GM21381 (cell line): ENCODE measurements at regions not wholly inside any gene's neighbourhood (a gene's known extent, or its start where the extent isn't known, plus 50 kb on each side); places are given as distances from the start of the nearest gene placed in this dataset.
A peak's percentile ranks its signal among the peaks of the same experiment; 100 is the strongest.
"Not testable (repeated sequence)": the region's sequence is repeated elsewhere in the genome, so short reads cannot be mapped to it uniquely, and the experiment has no call there.

Experiments used
- ATAC-seq: cut with Tn5 transposase; IDR thresholded peaks from one replicate; pipeline ENCODE4 v1.9.1; 2021; ENCODE audit warnings: mild to moderate bottlenecking, moderate library complexity; ENCODE audit not compliant: unreplicated experiment

GRCh38 chr2:8141780-8142179 lies 540.1 kb upstream of the ID2 start:
- no peak for ATAC-seq

GRCh38 chr2:8142461-8142860 lies 539.4 kb upstream of the ID2 start:
- no peak for ATAC-seq

GRCh38 chr2:8144131-8144631 lies 537.7 kb upstream of the ID2 start:
- ATAC-seq = no peak

- ATAC-seq = no peak
These were observed 537.1 kb upstream of the ID2 start for GRCh38 chr2:8144785-8145184.

GRCh38 chr2:8145375-8145774 lies 536.5 kb upstream of the ID2 start:
- ATAC-seq = not testable (repeated sequence)

GRCh38 chr2:8146132-8147005 lies 535.5 kb upstream of the ID2 start:
- ATAC-seq = no peak

- ATAC-seq = no peak
These were observed 533.4 kb upstream of the ID2 start for GRCh38 chr2:8148260-8149006.

- ATAC-seq = no peak
These were observed 532.9 kb upstream of the ID2 start for GRCh38 chr2:8149007-8149405.

- no peak for ATAC-seq
These were observed 531.8 kb upstream of the ID2 start for GRCh38 chr2:8149985-8150539.

- no peak for ATAC-seq
These were observed 530.0 kb upstream of the ID2 start for GRCh38 chr2:8151888-8152287.

- peak; percentile 98 for ATAC-seq
These were observed 529.2 kb upstream of the ID2 start for GRCh38 chr2:8152392-8153257.

- peak; percentile 23 for ATAC-seq
These were observed 528.6 kb upstream of the ID2 start for GRCh38 chr2:8153258-8153718.

GRCh38 chr2:8154270-8154669 lies 527.6 kb upstream of the ID2 start:
- no peak for ATAC-seq

- ATAC-seq = no peak
These were observed 526.9 kb upstream of the ID2 start for GRCh38 chr2:8154936-8155335.

GRCh38 chr2:8157621-8158430 lies 524.0 kb upstream of the ID2 start:
- no peak for ATAC-seq

GRCh38 chr2:8158711-8159110 lies 523.1 kb upstream of the ID2 start:
- no peak for ATAC-seq

- ATAC-seq = no peak
These were observed 522.5 kb upstream of the ID2 start for GRCh38 chr2:8159211-8159965.

GRCh38 chr2:8159966-8160603 lies 521.8 kb upstream of the ID2 start:
- ATAC-seq = no peak

GRCh38 chr2:8160959-8161358 lies 520.9 kb upstream of the ID2 start:
- ATAC-seq = no peak
